GM21423 (cell line): ENCODE measurements at regions not wholly inside any gene's neighbourhood (a gene's known extent, or its start where the extent isn't known, plus 50 kb on each side); places are given as distances from the start of the nearest gene placed in this dataset.

Source experiments
- ATAC-seq: cut with Tn5 transposase; IDR thresholded peaks from one replicate; pipeline ENCODE4 v1.9.1; 2021; ENCODE audit warnings: mild to moderate bottlenecking, moderate library complexity; ENCODE audit not compliant: unreplicated experiment

- no peak for ATAC-seq
Measured at GRCh38 chr1:81496349-81496748, 304.4 kb upstream of the ADGRL2 start.

- no peak for ATAC-seq
Measured at GRCh38 chr1:81493102-81493869, 307.4 kb upstream of the ADGRL2 start.

- no peak for ATAC-seq
Measured at GRCh38 chr1:81492628-81493027, 308.1 kb upstream of the ADGRL2 start.

- ATAC-seq = no peak
Measured at GRCh38 chr1:81490614-81491013, 310.1 kb upstream of the ADGRL2 start.

- ATAC-seq = no peak
Measured at GRCh38 chr1:81489372-81489934, 311.3 kb upstream of the ADGRL2 start.

GRCh38 chr1:81484284-81484683 lies 316.4 kb upstream of the ADGRL2 start:
- no peak for ATAC-seq

GRCh38 chr1:81478219-81478618 lies 322.5 kb upstream of the ADGRL2 start:
- ATAC-seq = no peak

- no peak for ATAC-seq
Measured at GRCh38 chr1:81477710-81478109, 323.0 kb upstream of the ADGRL2 start.

- no peak for ATAC-seq
Measured at GRCh38 chr1:81472387-81472786, 328.3 kb upstream of the ADGRL2 start.

- ATAC-seq = no peak
Measured at GRCh38 chr1:81471255-81471654, 329.5 kb upstream of the ADGRL2 start.

GRCh38 chr1:81470275-81470674 lies 330.5 kb upstream of the ADGRL2 start:
- no peak for ATAC-seq

GRCh38 chr1:81467383-81467782 lies 333.4 kb upstream of the ADGRL2 start:
- no peak for ATAC-seq

GRCh38 chr1:81466961-81467360 lies 333.8 kb upstream of the ADGRL2 start:
- no peak for ATAC-seq

GRCh38 chr1:81463936-81464837 lies 336.5 kb upstream of the ADGRL2 start:
- no peak for ATAC-seq

GRCh38 chr1:81459043-81459442 lies 341.7 kb upstream of the ADGRL2 start:
- no peak for ATAC-seq

GRCh38 chr1:81458186-81458585 lies 342.5 kb upstream of the ADGRL2 start:
- no peak for ATAC-seq

- no peak for ATAC-seq
Measured at GRCh38 chr1:81455481-81455880, 345.3 kb upstream of the ADGRL2 start.

GRCh38 chr1:81453971-81454370 lies 346.8 kb upstream of the ADGRL2 start:
- no peak for ATAC-seq

- ATAC-seq = no peak
Measured at GRCh38 chr1:81453367-81453703, 347.4 kb upstream of the ADGRL2 start.

GRCh38 chr1:81452693-81453366 lies 347.9 kb upstream of the ADGRL2 start:
- ATAC-seq = no peak

- ATAC-seq = no peak
Measured at GRCh38 chr1:81449786-81450185, 350.9 kb upstream of the ADGRL2 start.
